ENCODE measurements at regions not wholly inside any gene's neighbourhood (a gene's known extent, or its start where the extent isn't known, plus 50 kb on each side); places are given as distances from the start of the nearest gene placed in this dataset.

GRCh38 chr18:7479756-7480155 lies 87.4 kb upstream of the PTPRM start:
- H3K36me3 ChIP-seq (ENCODE audit: control insufficient read depth, insufficient read depth, low read length): no peaks in the 10 kb centered on the region
- no peak overlapping the region for H2AFZ ChIP-seq
- H3K27me3 ChIP-seq (ENCODE audit: control insufficient read depth, insufficient read depth, low read length): no peaks in the 10 kb centered on the region
- H3K27ac ChIP-seq: no peak overlapping the region
- no peak overlapping the region for H3K4me2 ChIP-seq (ENCODE audit: low read length)
- H3K9me3 ChIP-seq (ENCODE audit: control insufficient read depth, low read length): no peaks in the 10 kb centered on the region
- no peak overlapping the region for H3K9ac ChIP-seq
- H3K4me1 ChIP-seq: no peaks in the 10 kb centered on the region
- no peak overlapping the region for H3K4me3 ChIP-seq (ENCODE audit: low read depth, low read length)
- H3K79me2 ChIP-seq: no peaks in the 10 kb centered on the region
- TF ChIP-seq, protein P1, sequence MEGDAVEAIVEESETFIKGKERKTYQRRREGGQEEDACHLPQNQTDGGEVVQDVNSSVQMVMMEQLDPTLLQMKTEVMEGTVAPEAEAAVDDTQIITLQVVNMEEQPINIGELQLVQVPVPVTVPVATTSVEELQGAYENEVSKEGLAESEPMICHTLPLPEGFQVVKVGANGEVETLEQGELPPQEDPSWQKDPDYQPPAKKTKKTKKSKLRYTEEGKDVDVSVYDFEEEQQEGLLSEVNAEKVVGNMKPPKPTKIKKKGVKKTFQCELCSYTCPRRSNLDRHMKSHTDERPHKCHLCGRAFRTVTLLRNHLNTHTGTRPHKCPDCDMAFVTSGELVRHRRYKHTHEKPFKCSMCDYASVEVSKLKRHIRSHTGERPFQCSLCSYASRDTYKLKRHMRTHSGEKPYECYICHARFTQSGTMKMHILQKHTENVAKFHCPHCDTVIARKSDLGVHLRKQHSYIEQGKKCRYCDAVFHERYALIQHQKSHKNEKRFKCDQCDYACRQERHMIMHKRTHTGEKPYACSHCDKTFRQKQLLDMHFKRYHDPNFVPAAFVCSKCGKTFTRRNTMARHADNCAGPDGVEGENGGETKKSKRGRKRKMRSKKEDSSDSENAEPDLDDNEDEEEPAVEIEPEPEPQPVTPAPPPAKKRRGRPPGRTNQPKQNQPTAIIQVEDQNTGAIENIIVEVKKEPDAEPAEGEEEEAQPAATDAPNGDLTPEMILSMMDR (IDR thresholded peaks at IDR 0.05): no peak

DNA sequence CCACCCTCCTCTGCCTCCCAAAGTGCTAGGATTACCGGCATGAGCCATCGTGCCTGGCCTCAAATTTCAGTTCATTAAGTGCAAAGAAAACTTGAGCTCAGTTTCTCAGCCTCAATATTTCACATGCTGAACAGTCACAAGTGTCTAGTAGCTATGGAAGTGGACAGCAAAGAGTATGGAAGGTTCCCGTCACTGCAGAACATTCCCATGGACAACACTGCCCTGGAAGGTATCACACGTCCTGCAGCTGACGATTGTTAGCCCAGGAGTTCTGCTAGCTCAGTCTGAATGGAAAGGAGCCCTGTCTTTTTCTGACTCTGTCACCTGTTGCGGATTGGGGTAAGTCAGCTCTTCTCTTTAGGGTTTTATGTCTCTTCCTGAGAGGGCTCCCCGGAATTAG lies 86.2 kb upstream of the PTPRM start:
- Histone ChIP-seq H3K4me2 (ENCODE audit: low read length) (no peak overlapping the region), H3K79me2 (no peaks in the 10 kb centered on the region), H3K9ac (no peak overlapping the region), H3K4me3 (ENCODE audit: low read depth, low read length) (no peak overlapping the region), H3K9me3 (ENCODE audit: control insufficient read depth, low read length) (no peaks in the 10 kb centered on the region), H3K36me3 (ENCODE audit: control insufficient read depth, insufficient read depth, low read length) (no peaks in the 10 kb centered on the region), H3K4me1 (no peaks in the 10 kb centered on the region), H3K27me3 (ENCODE audit: control insufficient read depth, insufficient read depth, low read length) (no peaks in the 10 kb centered on the region), H2AFZ (no peak overlapping the region), H3K27ac (no peak overlapping the region)
- TF ChIP-seq, protein P1 (IDR thresholded peaks at IDR 0.05): no peak

DNA sequence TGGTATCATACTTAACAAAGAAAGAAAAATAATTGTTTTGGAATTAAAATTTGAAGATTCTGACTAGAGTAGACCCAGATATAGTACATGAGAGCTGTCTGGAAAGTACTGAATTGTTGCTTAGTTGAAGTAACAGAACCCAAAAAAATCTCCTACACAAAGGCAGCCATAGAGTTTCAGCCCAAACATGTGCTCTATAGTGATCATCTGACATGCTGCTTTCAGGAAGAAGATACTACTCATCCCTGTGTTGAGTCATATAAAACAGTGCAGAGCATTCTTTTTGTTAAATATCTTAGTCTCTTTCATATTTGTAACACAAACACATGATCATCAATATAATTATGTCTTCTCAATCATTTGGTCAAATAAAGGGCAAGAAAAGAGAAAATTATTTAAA lies 84.8 kb upstream of the PTPRM start:
- no peak overlapping the region for H3K9ac ChIP-seq
- H3K27ac ChIP-seq: no peak overlapping the region
- H3K4me2 ChIP-seq (ENCODE audit: low read length): no peak overlapping the region
- no peaks in the 10 kb centered on the region for H3K9me3 ChIP-seq (ENCODE audit: control insufficient read depth, low read length)
- no peaks in the 10 kb centered on the region for H3K79me2 ChIP-seq
- H3K4me3 ChIP-seq (ENCODE audit: low read depth, low read length): no peak overlapping the region
- H3K36me3 ChIP-seq (ENCODE audit: control insufficient read depth, insufficient read depth, low read length): no peaks in the 10 kb centered on the region
- no peaks in the 10 kb centered on the region for H3K27me3 ChIP-seq (ENCODE audit: control insufficient read depth, insufficient read depth, low read length)
- TF ChIP-seq, protein P1 (IDR thresholded peaks at IDR 0.05): no peak
- H3K4me1 ChIP-seq: no peaks in the 10 kb centered on the region
- no peak overlapping the region for H2AFZ ChIP-seq

- H3K4me3 ChIP-seq (ENCODE audit: low read depth, low read length): no peak overlapping the region
Observed at GRCh38 chr18:7485616-7486015, 81.5 kb upstream of the PTPRM start.

GRCh38 chr18:7488571-7488970 lies 78.5 kb upstream of the PTPRM start:
- H3K4me2 ChIP-seq (ENCODE audit: low read length): no peak overlapping the region
- H3K36me3 ChIP-seq (ENCODE audit: control insufficient read depth, insufficient read depth, low read length): no peaks in the 10 kb centered on the region
- no peaks in the 10 kb centered on the region for H3K27me3 ChIP-seq (ENCODE audit: control insufficient read depth, insufficient read depth, low read length)
- no peaks in the 10 kb centered on the region for H3K4me1 ChIP-seq
- H3K27ac ChIP-seq: no peak overlapping the region
- no peak overlapping the region for H2AFZ ChIP-seq
- TF ChIP-seq, protein P1 (IDR thresholded peaks at IDR 0.05): no peak
- no peak overlapping the region for H3K9ac ChIP-seq
- H3K9me3 ChIP-seq (ENCODE audit: control insufficient read depth, low read length): no peaks in the 10 kb centered on the region
- H3K4me3 ChIP-seq (ENCODE audit: low read depth, low read length): no peak overlapping the region
- H3K79me2 ChIP-seq: no peaks in the 10 kb centered on the region

More at GRCh38 chr18:7485616-7486015, 81.5 kb upstream of the PTPRM start:
- H3K4me1 ChIP-seq: no peaks in the 10 kb centered on the region
- TF ChIP-seq, protein P1 (IDR thresholded peaks at IDR 0.05): no peak
- H3K36me3 ChIP-seq (ENCODE audit: control insufficient read depth, insufficient read depth, low read length): no peaks in the 10 kb centered on the region
- H3K9ac ChIP-seq: no peak overlapping the region
- H3K4me2 ChIP-seq (ENCODE audit: low read length): no peak overlapping the region
- no peaks in the 10 kb centered on the region for H3K79me2 ChIP-seq
- H2AFZ ChIP-seq: no peak overlapping the region
- no peak overlapping the region for H3K27ac ChIP-seq
- H3K27me3 ChIP-seq (ENCODE audit: control insufficient read depth, insufficient read depth, low read length): no peaks in the 10 kb centered on the region
- no peaks in the 10 kb centered on the region for H3K9me3 ChIP-seq (ENCODE audit: control insufficient read depth, low read length)

Data from parathyroid adenoma (tissue), 2 donors.